Thymus (tissue), 11 donors: ENCODE measurements at regions not wholly inside any gene's neighbourhood (a gene's known extent, or its start where the extent isn't known, plus 50 kb on each side); places are given as distances from the start of the nearest gene placed in this dataset.

Experiments
- DNase-seq, 9 donors: peaks; one replicate each; pipeline ENCODE4 v3.0.0-alpha.2; 2013; ENCODE audit warnings: low spot score in 9 of 9, low read depth in 6 of 9, missing footprints in 1 of 9
- H3K27ac ChIP-seq, 2 donors: one replicate each; pipeline ENCODE4 v1.5.1; 2013; ENCODE audit warnings: control low read depth in 1 of 2, low read depth in 1 of 2, low read length in 1 of 2, mild to moderate bottlenecking in 1 of 2, moderate library complexity in 1 of 2
- H3K27me3 ChIP-seq, 2 donors: one replicate each; pipeline ENCODE4 v1.5.1; 2013; ENCODE audit warnings: low read length in 1 of 2; ENCODE audit not compliant: control insufficient read depth in 2 of 2, insufficient read depth in 1 of 2
- H3K36me3 ChIP-seq, 2 donors: one replicate each; pipeline ENCODE4 v1.5.1; 2013; ENCODE audit warnings: low read length in 1 of 2, mild to moderate bottlenecking in 1 of 2, moderate library complexity in 1 of 2; ENCODE audit not compliant: control insufficient read depth in 2 of 2, insufficient read depth in 2 of 2
- H3K4me1 ChIP-seq, 2 donors: one replicate each; pipeline ENCODE4 v1.5.1; 2013; ENCODE audit warnings: low read length in 2 of 2; ENCODE audit not compliant: control insufficient read depth in 2 of 2, insufficient read depth in 2 of 2
- H3K4me3 ChIP-seq, 2 donors: one replicate each; pipeline ENCODE4 v1.5.1; 2013; ENCODE audit warnings: low read length in 2 of 2, control low read depth in 1 of 2, mild to moderate bottlenecking in 1 of 2
- H3K9me3 ChIP-seq, 2 donors: one replicate each; pipeline ENCODE4 v1.5.1; 2013; ENCODE audit warnings: low read length in 1 of 2, mild to moderate bottlenecking in 1 of 2; ENCODE audit not compliant: control insufficient read depth in 2 of 2, insufficient read depth in 1 of 2
- WGBS: extraction: QIAGEN DNeasy Blood & Tissue Kit; methylation state at CpG from one replicate; pipeline ENCODE4 v1.1.7; 2013; 5-methylcytosine and 5-hydroxymethylcytosine counted together
- donor health status: healthy.

DNA sequence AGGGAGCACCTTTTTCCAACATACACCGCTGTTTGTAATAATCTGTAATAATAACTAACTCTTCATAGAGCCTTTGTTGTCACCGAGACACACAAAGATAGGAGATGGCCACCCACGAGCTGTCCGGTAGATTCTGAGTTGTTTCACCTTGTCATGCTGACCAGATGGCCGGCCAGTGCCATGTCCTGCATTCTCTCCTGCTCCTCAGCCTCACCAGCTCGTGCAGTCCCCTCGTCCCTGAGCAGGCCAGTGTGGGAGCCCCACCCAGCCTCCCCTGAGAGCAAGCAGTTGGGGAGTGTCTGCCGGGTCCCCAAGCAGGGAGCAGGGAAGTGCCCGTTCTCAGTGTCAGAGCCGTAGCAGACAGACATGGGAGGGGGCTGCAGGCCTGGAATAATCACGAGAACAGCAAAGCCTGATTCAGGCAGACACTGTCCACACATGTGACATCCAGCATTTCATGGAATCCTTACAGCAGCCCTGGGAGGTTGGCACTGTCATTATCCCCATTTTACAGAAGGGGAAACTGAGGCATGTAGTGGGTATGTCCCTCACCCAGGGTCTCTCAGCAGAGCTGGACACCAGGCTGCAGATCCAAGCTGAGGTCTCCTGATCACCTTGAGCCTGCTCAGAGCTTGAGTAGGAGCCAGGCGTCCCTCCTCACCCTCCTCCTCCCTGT, 178.5 kb upstream of the CIBAR2 start:
- Histone ChIP-seq H3K27me3 (peaks cover 0 to 14% of the 10 kb centered on the region in 2 donors), H3K9me3 (no peaks in the 10 kb centered on the region), H3K4me3 (no peak overlapping the region), H3K4me1 (no peaks in the 10 kb centered on the region), H3K27ac (no peak overlapping the region), H3K36me3 (no peaks in the 10 kb centered on the region)
- 94% methylated on average over 12 of the region's 12 CpGs for WGBS
- no peak for DNase-seq

DNA sequence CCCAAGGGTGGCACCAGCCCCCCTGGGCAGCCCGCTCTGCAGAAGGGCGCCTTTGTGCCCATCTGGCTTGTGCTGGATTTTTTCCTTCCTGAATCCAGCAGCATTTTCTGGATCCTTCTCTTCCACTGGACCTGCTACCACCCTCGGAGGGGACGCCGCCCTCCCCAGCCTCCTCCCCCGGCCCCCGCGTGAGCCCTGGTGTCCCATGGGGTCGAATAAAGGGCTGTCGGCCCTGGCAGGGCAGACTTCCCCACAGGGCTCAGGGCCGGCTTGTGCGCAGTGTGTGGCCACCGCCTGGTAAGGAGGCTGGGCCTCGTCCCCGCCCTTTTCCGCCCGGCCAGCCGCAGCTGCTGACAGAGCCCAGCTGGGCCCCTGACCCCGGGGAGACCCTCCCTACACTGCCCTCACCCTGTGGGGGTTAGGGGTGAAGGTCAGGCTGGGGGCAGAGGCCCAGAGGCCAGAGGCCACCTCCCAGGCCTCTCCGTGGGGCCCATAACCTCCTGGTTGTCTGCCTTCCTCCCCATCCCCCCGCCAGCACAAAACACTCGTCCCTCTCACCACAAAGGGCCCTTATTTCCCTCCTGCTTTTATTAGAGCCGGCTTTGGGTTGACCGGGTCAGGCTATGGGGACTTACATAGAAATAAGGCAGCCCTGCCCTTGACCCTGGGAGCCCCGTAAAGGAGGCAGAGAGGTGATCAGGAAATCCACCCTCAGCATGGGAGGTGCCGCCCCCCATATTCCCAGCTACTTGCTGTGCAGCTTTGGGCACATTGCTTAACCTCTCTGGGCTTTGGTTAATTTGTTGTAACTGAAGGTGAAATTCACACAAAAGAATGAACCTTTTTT, 179.3 kb upstream of the CIBAR2 start:
- Histone ChIP-seq H3K9me3 (no peaks in the 10 kb centered on the region), H3K27ac (no peak overlapping the region), H3K4me3 (no peak overlapping the region), H3K36me3 (no peaks in the 10 kb centered on the region), H3K4me1 (no peaks in the 10 kb centered on the region), H3K27me3 (peaks cover 0 to 14% of the 10 kb centered on the region in 2 donors)
- 82% methylated on average over 26 of the region's 26 CpGs for WGBS
- DNase-seq, result no peak

DNA sequence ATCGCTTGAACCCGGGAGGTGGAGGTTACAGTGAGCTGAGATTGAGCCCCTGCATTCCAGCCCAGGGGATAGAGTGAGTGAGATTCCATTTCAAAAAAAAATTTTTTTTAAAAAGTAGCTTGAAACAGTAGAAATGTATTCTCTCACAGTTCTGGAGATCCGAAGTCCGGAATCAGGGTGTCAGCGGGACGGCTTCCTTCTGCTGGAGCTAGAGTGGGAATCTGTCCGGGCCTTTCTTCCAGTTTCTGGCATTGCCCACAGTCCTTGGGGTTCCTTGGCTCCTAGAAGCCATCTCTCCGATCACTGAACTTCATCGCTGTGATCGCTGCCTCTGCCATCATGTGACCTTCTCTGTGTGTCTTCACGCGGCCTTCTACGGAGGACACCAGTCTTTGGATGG, 181.2 kb upstream of the CIBAR2 start:
- peaks cover 0 to 7% of the 10 kb centered on the region in 2 donors for H3K9me3 ChIP-seq
- no peak for DNase-seq
- 98% methylated on average over 13 of the region's 13 CpGs for WGBS
- H3K36me3 ChIP-seq, result no peaks in the 10 kb centered on the region
- no peaks in the 10 kb centered on the region for H3K4me1 ChIP-seq
- H3K27me3 ChIP-seq, result peaks cover 0 to 14% of the 10 kb centered on the region in 2 donors
- H3K27ac ChIP-seq, result no peak overlapping the region
- H3K4me3 ChIP-seq, result no peak overlapping the region

DNA sequence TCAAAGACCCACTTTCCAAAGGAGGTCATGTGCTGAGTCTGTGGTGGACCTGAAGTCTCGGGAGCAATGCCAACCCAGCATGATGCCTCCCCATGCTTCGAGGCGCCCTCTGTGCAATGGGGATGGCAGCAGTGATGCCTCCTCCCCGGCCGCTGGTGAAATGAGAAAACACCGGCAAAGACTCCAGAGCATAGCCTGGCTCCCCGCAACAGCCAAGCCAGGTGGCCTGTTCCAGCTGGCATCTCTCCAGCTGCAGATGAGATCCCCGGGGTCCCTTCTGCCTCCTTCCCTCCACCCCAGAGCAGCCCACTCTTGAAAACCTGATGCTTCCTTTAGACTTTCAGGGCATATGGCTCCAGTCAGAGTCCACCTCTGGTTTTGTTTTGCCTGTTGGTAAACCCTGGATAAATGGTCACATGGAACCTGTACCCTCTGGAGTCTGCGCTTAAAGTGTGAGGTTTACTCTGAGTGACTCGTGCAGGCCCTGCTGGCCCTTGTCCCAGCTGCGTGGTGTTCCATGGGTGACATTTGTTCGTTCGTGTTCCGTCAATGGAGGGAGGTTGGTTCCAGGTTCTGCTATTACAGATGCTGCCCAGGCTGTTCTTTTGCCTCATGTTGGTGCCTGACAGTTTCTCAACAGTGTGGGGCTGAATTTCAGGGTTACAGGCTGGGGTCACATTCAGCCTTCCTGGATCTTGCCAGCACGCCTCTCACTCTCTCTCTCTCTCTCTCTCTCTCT, 181.8 kb upstream of the CIBAR2 start:
- Histone ChIP-seq H3K36me3 (no peaks in the 10 kb centered on the region), H3K9me3 (peaks cover 0 to 7% of the 10 kb centered on the region in 2 donors), H3K27ac (no peak overlapping the region), H3K27me3 (peaks cover 0 to 14% of the 10 kb centered on the region in 2 donors), H3K4me1 (no peaks in the 10 kb centered on the region), H3K4me3 (no peak overlapping the region)
- no peak for DNase-seq
- 81% methylated on average over 15 of the region's 15 CpGs for WGBS

DNA sequence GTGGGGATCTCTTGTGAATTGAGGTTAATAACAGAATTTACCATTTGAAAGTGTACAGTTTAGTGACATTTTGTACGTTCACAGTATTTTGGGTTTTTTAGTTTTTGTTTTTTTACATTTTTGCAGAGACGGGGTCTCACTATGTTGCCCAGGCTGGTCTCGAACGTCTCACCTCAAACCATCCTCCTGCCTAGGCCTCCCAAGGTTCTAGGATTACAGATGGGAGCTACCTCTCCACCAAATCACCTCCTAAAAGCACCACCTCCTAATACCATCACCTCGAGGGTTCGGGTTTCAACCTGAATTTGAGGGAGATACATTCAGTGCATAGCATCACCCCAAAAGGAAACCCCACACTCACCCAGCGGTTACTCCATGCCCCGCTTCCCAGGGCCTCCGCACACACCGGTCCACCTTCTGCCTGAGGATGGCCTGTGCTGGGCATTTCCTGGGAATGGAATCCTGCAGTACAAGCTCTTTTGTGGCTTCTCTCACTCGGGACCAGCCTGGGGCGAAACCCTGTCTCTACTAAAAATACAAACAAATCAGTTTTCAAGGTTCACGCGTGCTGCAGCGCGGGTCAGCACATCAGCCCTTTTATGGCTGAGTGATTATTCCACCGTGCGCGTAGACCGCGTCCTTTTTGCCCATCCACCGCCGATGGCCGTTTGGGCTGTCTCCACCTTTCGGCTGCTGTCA, 182.7 kb upstream of the CIBAR2 start:
- DNase-seq, result no peak
- Histone ChIP-seq H3K27ac (no peak overlapping the region), H3K27me3 (peaks cover 0 to 14% of the 10 kb centered on the region in 2 donors), H3K9me3 (peaks cover 0 to 7% of the 10 kb centered on the region in 2 donors), H3K36me3 (no peaks in the 10 kb centered on the region), H3K4me3 (no peak overlapping the region), H3K4me1 (peaks cover 0 to 2% of the 10 kb centered on the region in 2 donors)
- 96% methylated on average over 25 of the region's 25 CpGs for WGBS

DNA sequence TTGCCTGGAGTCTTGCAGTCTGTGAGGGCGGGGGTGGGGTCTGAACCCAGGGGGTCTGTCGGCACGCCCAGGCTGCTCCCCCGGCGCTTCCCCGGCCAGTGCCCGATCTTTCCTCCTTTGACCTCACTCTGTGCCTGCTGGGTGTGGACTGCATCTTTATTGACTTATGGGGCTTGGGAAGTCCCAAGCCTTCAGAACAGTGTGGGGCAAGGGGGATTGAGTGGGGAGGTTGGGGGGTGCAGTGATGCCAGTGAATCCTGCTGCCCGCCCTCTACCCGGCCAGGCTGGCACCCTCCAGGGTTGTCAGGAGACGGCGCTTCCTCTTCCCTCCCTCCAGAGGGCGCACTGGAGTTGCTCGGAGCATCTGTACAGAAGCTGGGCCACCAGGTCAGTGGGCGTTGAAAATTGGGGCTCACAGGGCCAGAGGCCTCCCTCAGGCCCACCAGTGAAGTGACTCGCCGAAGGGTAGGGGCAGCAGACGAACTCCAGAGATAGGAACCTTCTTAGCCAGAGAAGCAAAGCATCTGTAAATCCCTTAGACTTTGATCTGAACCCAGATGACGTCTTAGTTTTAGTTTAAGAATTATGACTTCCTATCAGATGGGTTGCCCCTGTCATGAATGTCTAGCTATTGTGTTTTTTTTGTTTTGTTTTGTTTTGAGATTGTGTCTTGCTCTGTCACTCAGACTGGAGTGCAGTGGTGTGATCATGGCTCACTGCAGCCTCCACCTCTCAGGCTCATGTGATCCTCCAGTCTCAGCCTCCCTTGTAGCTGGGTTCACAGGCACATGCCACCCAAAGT, 184.8 kb upstream of the CIBAR2 start:
- Histone ChIP-seq H3K4me1 (peaks cover 0 to 2% of the 10 kb centered on the region in 2 donors), H3K36me3 (no peaks in the 10 kb centered on the region), H3K4me3 (no peak overlapping the region), H3K27ac (no peak overlapping the region), H3K27me3 (peaks cover 0 to 12% of the 10 kb centered on the region in 2 donors), H3K9me3 (peaks cover 0 to 7% of the 10 kb centered on the region in 2 donors)
- WGBS, result 54% methylated on average over 18 of the region's 18 CpGs
- DNase-seq, result peak in 2 of 9 donors; percentile 44 to 68

DNA sequence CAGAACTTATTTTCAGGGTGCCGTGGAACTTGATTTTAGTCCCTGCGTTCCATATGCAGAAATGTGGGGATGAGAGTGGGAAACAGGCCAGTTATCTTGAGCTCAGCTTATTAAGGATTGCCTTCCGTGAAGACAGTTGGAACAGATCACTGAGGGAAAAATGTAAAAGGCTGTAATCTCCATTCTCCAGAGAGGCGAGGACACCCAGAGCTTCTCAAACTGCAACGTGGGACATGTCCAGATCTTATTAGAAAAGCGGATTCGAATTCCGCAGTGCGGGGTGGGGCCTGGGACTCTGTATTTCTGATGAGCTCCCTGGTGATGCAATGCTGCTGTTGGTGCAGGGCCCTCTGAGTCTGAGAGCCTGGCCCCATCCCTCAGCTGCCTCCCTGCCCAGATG, 185.6 kb upstream of the CIBAR2 start:
- Histone ChIP-seq H3K36me3 (no peaks in the 10 kb centered on the region), H3K4me3 (no peak overlapping the region), H3K27ac (no peak overlapping the region), H3K9me3 (peaks cover 0 to 7% of the 10 kb centered on the region in 2 donors), H3K4me1 (peaks cover 1 to 7% of the 10 kb centered on the region in 2 donors), H3K27me3 (peaks cover 0 to 19% of the 10 kb centered on the region in 2 donors)
- no peak for DNase-seq
- 98% methylated on average over 9 of the region's 9 CpGs for WGBS

DNA sequence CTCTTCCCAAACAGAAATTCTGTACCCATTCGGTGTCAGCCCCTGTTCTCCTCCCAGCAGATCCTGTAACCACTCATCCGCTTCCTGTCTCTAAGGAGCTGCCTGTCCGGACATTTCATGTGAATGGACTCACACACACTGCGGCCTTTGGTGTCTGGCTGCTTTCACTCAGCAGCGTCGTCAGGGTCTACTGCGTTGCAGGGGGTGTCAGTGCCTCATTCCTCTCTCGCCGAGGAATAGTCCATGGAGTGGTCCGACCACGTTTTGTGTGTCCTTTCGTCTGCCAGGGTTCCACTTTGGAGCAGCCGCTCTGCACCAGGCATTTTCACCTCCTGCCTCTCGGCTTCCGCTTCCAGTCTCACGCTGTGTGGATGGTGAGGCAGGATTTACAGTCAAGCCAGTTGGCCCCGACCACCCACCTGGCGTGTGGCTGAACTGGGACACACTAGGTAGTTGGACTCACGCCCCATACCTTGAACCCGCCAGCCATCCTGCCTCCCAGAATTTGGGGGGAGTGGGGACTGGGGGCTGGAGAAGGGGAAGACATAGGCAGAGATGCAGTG, 188.2 kb upstream of the CIBAR2 start:
- Histone ChIP-seq H3K36me3 (no peaks in the 10 kb centered on the region), H3K4me3 (no peak overlapping the region), H3K27me3 (peaks cover 0 to 19% of the 10 kb centered on the region in 2 donors), H3K4me1 (peaks cover 25 to 33% of the 10 kb centered on the region in 2 donors), H3K9me3 (peaks cover 0 to 7% of the 10 kb centered on the region in 2 donors), H3K27ac (no peak overlapping the region)
- WGBS, result 98% methylated on average over 20 of the region's 20 CpGs
- DNase-seq, result no peak
